GM21717 (cell line): ENCODE measurements at regions not wholly inside any gene's neighbourhood (a gene's known extent, or its start where the extent isn't known, plus 50 kb on each side); places are given as distances from the start of the nearest gene placed in this dataset.
"Not testable (repeated sequence)": the region's sequence is repeated elsewhere in the genome, so short reads cannot be mapped to it uniquely, and the experiment has no call there.

Experiments used
- ATAC-seq: cut with Tn5 transposase; IDR thresholded peaks from one replicate; pipeline ENCODE4 v1.9.1; 2021; ENCODE audit warnings: mild to moderate bottlenecking, moderate library complexity; ENCODE audit not compliant: unreplicated experiment

DNA sequence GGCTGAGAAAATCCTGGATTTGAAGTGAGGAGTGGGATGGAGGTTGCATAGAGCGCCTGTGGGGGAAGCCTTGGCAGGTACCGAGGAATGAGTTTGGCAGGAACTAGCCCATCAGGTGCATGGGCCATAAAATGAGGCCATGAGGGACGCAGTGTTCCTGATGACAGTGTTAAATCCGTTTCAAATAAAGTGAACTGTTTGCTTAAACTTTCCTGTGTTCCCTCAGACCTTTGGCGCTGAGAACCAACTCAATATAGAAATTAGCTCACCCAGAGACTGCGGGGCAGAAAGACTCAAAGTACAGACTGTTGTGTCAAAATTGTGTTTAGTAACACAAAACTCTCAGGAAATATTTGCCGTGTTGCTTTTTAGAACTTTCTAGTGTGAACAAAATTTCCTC is 250.0 kb upstream of the NR3C2 start:
- no peak for ATAC-seq

DNA sequence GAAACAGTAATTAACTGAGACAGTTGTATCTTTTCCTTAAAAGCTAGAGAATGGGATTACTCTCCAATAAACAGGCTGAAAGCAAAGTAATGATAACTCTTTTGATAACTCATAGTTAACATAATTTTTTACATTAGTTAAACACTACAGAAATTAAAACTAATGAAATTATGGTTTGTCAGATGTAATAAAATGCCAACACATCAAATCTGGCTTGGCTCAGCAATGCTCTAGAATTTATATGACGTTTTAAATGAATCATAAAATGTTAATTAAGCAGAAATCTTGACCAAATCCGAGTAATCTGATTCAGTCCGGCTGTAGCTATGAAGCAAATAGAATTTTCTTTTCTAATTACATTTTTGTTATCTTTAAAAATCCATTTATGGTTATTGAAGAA is 244.2 kb upstream of the NR3C2 start:
- no peak for ATAC-seq

DNA sequence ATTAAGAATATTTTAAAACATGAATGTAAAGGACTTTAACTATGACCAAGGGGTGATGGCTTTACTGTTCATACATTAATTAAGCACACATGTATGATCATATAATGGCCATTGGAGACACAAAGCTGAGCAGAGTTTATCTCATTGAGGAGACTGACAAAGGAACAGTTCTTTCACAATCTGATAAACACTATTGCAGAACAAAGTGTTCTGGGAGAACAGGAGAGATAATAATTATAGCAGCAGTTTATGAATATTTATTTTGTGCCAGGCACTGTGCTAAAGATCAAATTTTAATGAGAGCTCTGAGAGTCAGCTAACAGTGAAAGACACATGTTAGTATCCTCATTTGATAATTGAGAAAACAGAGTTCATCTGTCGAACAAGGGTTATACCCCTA is 242.4 kb upstream of the NR3C2 start:
- ATAC-seq: no peak

DNA sequence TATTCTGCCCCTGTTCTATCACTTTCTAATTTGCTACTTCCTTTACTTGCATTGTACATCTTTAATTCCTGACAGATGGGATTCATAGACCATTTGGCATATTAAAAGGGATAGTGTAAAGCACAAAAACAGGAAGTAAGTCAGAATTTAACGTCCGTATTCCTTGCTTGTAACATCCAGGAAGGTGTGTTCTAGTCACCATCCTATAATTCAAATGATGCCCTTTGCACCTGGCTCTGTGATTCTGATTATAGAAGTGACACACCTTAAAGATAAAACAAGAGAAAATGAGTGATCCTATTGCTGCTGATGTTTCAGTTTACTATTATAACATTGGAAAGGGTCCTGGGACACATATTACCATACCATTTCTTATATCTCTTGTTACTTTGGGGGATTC is 238.7 kb upstream of the NR3C2 start:
- no peak for ATAC-seq

DNA sequence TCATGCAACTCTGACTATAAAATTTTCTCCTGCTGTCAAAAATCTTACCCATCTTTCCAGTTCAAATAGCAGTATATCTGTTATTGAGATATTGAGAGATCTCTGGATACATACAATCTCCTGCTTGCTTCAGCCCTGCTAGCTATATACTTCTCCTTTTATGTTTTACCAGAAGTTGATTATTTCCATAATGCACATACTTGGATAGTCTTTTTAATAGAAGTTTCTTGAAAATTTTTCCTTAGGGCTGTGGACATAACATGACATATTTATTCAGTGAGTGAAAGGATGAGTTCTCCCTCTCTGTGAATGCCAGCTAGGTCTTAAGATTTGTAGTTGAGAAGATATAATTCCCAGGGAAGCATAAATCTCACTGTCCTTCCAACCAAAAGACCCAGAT is 234.1 kb upstream of the NR3C2 start:
- ATAC-seq: no peak

DNA sequence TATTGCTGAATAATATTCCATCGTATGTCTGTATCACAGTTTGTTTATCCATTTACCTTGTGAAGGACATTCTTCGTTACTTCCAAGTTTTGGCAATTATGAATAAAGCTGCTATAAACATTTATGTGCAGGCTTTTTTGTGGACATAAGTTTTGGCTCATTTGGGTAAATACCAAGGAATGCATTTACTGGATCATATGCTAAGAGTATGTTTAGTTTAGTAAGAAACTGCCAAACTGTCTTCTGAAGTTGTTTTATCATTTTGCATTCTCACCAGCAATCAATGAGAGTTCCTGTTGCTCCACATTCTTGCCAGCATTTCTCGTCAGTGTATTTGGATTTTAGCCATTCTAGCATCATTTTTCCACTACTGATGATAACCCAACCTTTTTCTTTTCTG is 232.7 kb upstream of the NR3C2 start:
- ATAC-seq: no peak

DNA sequence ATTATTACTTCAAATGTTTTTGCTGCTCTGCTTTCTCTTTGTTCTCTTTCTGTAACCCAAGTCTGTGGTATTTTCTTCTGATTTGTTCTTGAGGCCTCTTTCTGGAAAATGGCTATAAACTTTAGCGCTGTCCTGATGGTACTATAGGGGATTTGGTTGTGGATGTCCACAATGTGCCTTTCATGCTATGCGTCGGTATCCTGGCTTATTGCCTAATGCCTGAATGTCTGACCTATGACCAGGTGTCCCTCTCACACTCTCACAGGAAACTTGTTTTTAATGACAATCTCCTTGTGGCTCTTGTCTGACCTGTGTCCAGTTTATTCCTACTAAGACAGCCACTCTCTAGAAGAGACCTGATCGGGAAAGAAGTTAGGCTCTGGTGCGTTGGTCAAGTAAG is 222.4 kb upstream of the NR3C2 start:
- no peak for ATAC-seq

DNA sequence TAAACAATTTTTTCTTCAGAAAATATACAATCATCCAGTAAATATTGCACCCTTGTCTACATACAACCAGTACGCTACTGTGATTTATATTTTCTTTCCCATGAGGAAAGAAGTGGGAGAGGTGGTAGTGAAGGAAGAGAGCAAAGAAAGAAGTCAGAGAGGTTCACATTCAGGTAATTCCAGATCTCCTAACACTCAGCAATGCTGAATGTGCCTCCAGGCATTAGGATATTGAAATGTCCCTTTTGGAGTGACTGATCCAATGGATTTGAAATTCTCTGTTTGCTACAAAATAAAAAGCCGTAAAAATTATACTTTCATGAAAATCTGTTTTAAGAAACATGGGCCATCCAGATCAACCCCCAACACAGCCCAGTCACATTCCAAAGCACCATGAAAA is 211.9 kb upstream of the NR3C2 start:
- ATAC-seq: no peak

DNA sequence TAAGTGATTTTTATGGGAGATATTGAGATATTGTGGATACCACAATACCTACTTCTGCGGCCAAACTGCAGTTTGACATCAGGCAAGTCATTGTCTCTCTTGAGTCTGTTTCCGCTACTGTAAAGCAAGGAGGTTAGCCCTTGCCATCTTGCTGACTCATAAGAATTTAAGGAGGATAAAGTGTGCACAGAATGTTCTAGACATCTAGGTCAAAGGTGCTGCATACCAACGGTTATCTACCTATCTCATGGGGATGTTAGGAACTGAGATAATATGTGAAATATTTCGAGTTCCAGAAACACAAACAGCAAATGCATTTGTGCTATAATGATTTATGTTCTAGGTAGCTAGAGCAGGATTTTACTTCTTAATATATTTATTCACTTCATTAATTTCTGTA is 211.5 kb upstream of the NR3C2 start:
- no peak for ATAC-seq

DNA sequence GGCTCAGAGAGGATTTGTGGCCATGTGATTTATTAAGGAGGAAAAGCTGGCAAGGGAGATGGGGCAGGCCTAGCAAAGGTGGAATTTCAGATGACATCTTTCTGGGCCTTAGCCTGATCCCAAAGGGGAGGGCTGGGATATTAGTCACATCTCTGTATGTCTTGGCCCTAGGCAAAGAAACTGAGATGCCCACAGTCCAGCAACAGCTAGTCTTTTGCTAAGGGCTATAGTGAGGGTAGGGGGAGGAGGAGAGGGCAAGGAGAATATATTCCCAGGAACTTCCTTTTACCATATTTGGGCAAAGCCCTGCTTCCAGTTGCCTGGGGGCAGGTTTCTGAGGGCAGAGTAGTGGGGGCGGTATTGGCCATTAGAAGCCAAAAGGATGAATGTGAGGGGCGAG is 209.8 kb upstream of the NR3C2 start:
- ATAC-seq: no peak

DNA sequence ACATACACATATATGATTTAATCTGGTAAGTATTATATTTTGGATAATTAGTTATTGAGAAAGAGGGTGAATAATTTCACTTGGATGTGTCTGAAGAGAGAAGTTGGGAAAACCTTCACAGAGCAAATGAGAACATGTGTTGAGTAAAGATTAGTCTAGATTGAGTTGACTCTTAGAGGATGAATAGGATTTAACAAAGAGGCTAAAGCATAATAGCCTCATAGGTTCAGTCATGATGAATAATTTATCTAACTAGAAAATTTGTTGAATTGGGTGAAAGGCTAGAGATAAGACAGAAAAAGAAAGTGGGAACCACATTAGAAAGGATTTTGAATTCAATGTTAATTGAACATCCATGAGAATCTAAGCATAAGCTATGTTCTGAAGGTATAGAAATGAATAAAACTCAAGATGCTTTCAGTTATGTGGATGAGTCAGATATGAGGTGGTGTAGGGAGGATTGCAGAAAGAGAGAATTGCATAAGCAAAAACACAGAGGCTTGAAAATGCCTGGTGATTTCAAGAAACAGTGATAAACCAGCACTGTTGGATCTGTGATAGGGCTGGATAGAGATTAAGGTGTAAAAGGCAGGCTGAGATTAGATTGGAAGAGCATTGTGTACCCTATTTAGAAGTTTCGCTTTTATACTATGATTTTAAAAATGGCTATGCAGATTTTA is 207.6 kb upstream of the NR3C2 start:
- ATAC-seq: no peak

DNA sequence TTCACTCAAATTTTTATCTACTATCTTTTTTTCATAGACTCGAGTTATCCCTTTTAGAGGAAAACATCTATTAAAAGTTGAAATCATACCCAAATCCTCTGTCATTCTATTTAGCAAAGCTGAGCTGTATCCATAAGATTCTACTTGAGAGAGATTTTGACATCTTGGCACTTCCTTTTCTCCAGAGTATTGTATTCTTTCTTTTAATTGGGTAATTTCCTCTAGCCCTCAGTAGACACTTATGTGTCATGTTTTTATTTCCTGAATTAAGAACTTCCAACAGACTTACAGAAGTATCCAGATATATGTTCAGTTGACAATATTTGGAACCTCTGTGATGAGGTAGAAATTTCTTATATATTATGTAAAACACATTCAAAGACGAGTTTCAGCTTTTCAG is 201.6 kb upstream of the NR3C2 start:
- ATAC-seq: no peak

DNA sequence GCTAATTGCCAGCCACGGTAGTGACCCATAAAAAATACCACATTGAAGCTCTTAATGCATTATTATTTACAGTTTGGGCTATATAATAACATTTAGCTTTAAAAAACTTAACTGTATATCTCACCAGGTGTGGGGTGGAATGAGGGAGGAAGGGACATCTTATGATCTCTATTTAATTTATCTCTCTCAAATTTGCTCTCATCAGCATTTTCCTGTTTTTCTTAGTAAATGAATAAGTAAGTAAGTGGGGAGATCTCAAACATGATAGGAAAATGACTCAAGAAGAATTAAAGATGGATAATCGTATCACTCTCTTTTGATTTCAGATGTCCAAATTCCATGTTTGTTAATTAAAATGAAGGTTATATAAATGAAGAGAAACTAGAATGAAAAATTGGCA is 200.7 kb upstream of the NR3C2 start:
- ATAC-seq: no peak

DNA sequence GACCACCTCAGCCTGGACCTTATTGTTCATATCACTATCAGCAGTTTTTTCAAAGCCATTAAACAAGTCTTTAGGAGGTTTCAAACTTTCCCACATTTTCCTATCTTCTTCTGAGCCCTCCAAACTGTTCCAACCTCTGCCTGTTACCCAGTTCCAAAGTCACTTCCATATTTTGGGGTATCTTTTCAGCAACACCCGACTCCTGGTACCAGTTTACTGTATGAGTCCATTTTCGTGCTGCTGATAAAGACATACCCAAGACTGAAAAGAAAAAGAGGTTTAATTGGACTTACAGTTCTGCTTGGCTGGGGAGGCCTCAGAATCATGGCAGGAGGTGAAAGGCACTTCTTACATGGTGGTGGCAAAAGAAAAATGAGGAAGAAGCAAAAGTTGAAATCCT is 195.9 kb upstream of the NR3C2 start:
- ATAC-seq: not testable (repeated sequence)

DNA sequence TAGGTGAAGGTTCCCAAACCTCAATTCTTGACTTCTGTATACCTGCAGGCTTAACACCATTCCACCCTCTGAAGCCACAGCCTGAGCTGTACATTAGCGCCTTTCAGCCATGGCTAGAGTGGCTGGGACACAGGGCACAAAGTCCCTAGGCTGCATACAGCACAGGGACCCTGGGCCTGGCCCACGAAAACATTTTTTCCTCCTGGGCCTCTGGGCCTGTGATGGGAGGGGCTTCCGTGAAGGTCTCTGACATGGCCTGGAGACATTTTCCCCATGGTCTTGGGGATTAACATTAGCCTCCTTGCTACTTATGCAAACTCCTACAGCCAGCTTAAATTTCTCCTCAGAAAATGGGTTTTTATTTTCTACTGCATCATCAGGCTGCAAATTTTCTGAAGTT is 195.2 kb upstream of the NR3C2 start:
- not testable (repeated sequence) for ATAC-seq

DNA sequence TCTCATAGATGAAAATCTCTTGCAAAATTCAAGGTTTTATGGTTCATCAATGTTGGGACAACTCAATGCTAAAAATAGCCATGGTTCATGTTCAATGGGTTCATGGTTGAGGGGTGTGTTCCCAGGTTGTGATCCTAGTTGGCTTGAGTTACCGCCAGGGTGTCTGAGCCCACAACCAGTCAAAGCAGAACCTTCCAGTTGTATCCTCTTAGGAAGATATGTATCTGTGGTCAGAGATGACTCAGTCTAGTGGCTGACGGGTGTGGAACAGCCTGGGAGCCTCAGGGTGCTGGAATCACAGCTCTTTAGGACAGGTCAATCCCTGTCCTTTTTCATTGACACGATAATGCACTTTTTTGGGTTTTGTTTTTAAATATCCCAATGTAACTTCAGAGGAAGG is 192.3 kb upstream of the NR3C2 start:
- no peak for ATAC-seq

DNA sequence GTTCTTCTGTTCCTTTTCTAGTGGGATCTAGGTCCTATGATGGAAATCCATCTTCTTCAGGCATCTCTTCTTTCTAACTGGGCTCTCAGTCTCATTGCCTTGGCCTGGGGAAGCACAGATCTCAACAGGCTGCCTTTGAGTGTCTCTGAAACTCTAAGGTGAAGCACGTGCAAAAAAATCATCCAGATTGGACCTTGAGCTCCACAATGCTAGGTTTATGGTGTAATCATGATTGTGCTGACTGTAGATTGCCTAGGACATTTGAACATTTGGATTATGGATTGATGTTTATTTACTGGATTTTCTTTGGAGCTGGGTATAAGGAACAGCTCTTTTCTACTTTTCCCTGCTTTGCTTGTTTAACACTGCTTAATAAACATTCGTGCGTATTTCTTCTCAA is 191.5 kb upstream of the NR3C2 start:
- ATAC-seq: no peak

DNA sequence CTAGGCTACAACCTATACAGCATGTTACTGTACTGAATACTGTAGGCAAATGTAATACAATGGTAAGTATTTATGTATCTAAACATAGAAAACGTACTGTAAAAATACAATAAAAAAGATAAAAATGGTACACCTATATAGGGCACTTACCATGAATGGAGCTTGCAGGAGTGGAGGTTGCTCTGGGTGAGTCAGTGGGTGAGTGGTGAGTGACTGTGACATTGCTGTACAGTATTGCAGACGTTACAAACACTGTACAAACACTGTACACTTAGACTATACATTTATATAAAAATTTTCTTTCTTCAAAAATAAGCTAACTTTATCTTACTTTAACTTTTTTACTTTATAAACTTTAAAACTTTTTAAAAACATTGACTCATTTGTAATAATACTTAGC is 190.3 kb upstream of the NR3C2 start:
- ATAC-seq: no peak

DNA sequence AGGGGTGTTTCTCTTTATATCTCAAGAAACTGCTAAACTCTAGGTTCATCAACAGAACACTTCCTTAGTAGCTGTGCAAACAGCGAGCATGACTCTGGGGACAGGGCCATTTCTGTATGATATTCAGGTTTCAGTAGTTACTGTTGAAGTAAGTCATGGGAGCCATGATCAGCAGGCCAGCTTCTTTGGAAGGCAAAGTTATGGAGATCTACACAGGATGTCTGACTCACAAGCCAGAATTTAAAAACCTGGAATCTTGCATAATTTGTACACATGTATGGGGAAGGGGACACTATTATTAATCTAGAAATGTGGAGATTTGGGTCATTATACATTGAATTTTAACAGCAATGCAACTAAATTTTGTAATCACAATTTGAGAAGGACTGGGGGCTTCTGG is 187.8 kb upstream of the NR3C2 start:
- no peak for ATAC-seq

DNA sequence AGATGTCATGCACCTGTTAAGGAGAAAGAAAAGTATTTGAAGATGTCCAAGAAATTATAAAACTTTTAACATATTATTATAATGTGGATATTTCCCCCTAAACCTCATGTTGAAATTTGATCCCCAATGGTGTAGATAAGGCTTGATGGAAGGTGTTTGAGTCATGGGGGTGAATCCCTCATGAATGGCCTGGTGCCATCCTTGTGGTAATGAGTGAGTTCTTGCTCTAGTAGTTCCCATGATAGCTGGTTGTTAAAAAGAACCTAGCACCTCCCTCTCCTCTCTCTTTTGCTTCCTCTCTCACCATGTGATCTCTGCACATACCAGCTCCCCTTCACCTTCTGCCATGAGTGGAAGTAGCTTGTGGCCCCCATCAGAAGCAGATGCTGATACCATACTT is 176.6 kb upstream of the NR3C2 start:
- no peak for ATAC-seq

DNA sequence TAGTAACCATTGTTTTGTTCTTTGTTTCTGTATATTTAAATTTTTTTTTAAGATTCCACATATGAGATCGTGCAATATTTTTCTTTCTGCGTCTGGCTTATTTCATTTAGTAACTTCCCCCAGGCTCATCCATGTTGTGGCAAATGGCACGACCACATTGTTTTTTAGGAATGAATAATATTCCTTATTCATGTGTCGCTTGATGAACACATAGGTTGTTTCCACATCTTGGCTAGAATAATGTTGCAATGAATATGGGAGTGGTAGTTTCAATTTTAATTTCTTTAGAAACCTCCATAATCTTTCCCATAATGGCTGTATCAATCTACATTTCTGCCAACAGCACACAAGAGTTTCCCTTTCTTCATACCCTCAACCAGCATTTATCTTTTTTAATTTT is 166.8 kb upstream of the NR3C2 start:
- no peak for ATAC-seq

DNA sequence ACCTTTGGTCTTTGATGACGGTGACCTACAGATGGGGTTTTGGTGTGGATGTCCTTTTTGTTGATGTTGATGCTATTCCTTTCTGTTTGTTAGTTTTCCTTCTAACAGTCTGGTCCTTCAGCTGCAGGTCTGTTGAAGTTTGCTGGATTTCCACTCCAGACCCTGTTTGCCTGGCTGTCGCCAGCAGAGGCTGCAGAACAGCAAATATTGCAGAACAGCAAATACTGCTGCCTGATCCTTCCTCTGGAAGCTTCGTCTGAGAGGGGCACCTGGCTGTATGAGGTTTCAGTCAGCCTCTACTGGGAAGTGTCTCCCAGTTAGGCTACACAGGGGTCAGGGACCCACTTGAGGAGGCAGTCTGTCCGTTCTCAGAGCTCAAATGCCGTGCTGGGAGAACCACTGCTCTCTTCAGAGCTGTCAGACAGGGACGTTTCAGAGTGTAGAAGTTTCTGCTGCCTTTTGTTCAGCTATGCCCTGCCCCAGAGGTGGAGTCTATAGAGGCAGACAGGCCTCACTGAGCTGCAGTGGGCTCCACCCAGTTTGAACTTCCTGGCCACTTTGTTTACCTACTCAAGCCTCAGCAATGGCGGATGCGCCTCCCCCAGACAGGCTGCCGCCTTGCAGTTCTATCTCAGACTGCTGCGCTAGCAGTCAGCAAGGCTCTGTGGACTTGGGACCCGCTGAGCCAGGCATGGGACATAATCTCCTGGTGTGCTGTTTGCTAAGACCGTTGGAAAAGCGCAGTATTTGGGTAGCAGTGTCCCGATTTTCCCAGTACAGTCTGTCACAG is 156.4 kb upstream of the NR3C2 start:
- ATAC-seq: not testable (repeated sequence)

DNA sequence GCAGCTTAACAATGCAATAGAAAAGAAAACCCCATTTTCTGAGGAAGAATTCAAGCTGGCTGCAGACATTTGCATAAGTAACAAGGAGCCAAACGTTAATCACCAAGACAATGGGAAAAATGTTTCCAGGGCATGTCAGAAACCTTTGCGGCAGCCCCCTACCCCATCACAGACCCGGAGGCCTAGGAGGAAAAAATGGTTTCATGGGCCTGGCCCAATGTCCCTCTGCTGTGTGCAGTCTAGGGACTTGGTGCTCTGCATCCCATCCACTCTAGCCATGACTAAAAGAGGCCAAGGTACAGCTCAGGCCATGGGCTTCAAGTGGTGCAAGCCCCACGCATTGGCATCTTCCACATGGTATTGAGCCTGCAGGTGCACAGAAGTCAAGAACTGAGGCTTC is 147.0 kb upstream of the NR3C2 start:
- no peak for ATAC-seq
